Endothelial cell of umbilical vein (primary cell): ENCODE measurements at regions not wholly inside any gene's neighbourhood (a gene's known extent, or its start where the extent isn't known, plus 50 kb on each side); places are given as distances from the start of the nearest gene placed in this dataset.

ENCODE experiments used
- BruUV-seq: library from RNA; stranded (reverse); fragments of 400-500 nt; replicated peaks from 2 replicates; lab custom pipeline; 2021; lab: Mats Ljungman, UMichigan
- CTCF ChIA-PET: fragments of 300-600, 350-600 bp; sonication (Branson Sonifier 250); formaldehyde crosslinking; loops from one replicate; lab custom pipeline; 2021; ENCODE audit warnings: antibody characterized with exemption, inconsistent platforms; lab: Charles Lee
- POLR2A ChIA-PET: fragments of 300-600, 350-600 bp; sonication (Branson Sonifier 250); formaldehyde crosslinking; loops from one replicate; lab custom pipeline; 2021; ENCODE audit warnings: antibody characterized with exemption, inconsistent platforms; lab: Charles Lee
- DNase-seq: peaks from one replicate; pipeline ENCODE4 v3.0.0-alpha.2; 2011; ENCODE audit warnings: low read depth, low spot score
- FAIRE-seq: peaks from 2 replicates; lab custom pipeline; 2011; peaks lifted over from hg19 to GRCh38; lab: Jason Lieb, UNC
- H2AFZ ChIP-seq: 2 replicates; pipeline ENCODE4 v1.6.0; 2012; ENCODE audit warnings: low read depth, low read length, control low read depth, inconsistent platforms
- H3K27ac ChIP-seq: 2 replicates; pipeline ENCODE4 v1.5.1; 2011; ENCODE audit warnings: low read depth, mild to moderate bottlenecking, control low read depth, low read length, moderate library complexity; ENCODE audit not compliant: insufficient read depth
- H3K27me3 ChIP-seq, 2 experiments: 2 replicates each; pipeline versions ENCODE4 v1.6.0 to v1.6.1; 2011; ENCODE audit warnings: low read length in 2 of 2, mixed read lengths in 1 of 2; ENCODE audit not compliant: control insufficient read depth in 2 of 2, insufficient read depth in 2 of 2
- H3K36me3 ChIP-seq, 2 experiments: 2 replicates in 1 of 2; 3 replicates in 1 of 2; pipeline ENCODE4 v1.5.1; 2011; ENCODE audit warnings: low read length in 2 of 2, mild to moderate bottlenecking in 1 of 2, moderate library complexity in 1 of 2; ENCODE audit not compliant: control insufficient read depth in 2 of 2, insufficient read depth in 2 of 2; ENCODE audit errors: extremely low read depth in 1 of 2
- H3K4me1 ChIP-seq: 3 replicates; pipeline ENCODE4 v1.5.1; 2011; ENCODE audit warnings: mild to moderate bottlenecking, low read length; ENCODE audit not compliant: control insufficient read depth, insufficient read depth; ENCODE audit errors: extremely low read depth
- H3K4me2 ChIP-seq: 2 replicates; pipeline ENCODE4 v1.6.1; 2011; ENCODE audit warnings: low read length, control low read depth, mixed read lengths; ENCODE audit not compliant: insufficient read depth
- H3K4me3 ChIP-seq, 3 experiments: fragments of 200-600 bp in 1 of 3; sonication (generic), shearing (Covaris generic) in 1 of 3; replicated peaks in 1 of 3; 2 replicates each; pipeline ENCODE4 v1.5.1; 2011 to 2016; ENCODE audit warnings: control low read depth in 3 of 3, low read length in 3 of 3, mild to moderate bottlenecking in 2 of 3, inconsistent platforms in 1 of 3, low read depth in 1 of 3, moderate library complexity in 1 of 3; ENCODE audit not compliant: insufficient read depth in 1 of 3
- H3K79me2 ChIP-seq: 2 replicates; pipeline ENCODE4 v1.6.0; 2012; ENCODE audit warnings: low read length, inconsistent platforms; ENCODE audit not compliant: control insufficient read depth, insufficient read depth
- H3K9ac ChIP-seq: replicated peaks from 2 replicates; pipeline ENCODE3; 2011; ENCODE audit warnings: low read length, control low read depth; ENCODE audit not compliant: insufficient read depth; ENCODE audit errors: extremely low read depth
- H3K9me1 ChIP-seq: replicated peaks from 3 replicates; pipeline ENCODE4 v1.6.0; 2011; ENCODE audit warnings: mild to moderate bottlenecking, low read length; ENCODE audit not compliant: control insufficient read depth, insufficient read depth; ENCODE audit errors: extremely low read depth
- H3K9me3 ChIP-seq: replicated peaks from 2 replicates; pipeline ENCODE4 v1.5.1; 2012; ENCODE audit warnings: low read length, inconsistent platforms; ENCODE audit not compliant: control insufficient read depth, insufficient read depth
- H4K20me1 ChIP-seq: replicated peaks from 2 replicates; pipeline ENCODE3; 2011; ENCODE audit warnings: mild to moderate bottlenecking, low read length; ENCODE audit not compliant: control insufficient read depth, insufficient read depth; ENCODE audit errors: extremely low read depth
- EZH2 ChIP-seq: IDR thresholded peaks from 2 replicates; pipeline ENCODE4 v1.6.1; 2012; ENCODE audit warnings: borderline replicate concordance, low read depth, mild to moderate bottlenecking, moderate library complexity, low read length, inconsistent platforms; ENCODE audit not compliant: severe bottlenecking
- FOS ChIP-seq: IDR thresholded peaks from 2 replicates; pipeline ENCODE4 v1.6.1; 2011; ENCODE audit warnings: mild to moderate bottlenecking, low read length, moderate library complexity, borderline replicate concordance; ENCODE audit not compliant: insufficient read depth
- GATA2 ChIP-seq: IDR thresholded peaks from 2 replicates; pipeline ENCODE4 v1.7.0; 2011; ENCODE audit warnings: low read depth, mild to moderate bottlenecking, moderate library complexity, mixed read lengths, low read length; ENCODE audit not compliant: insufficient read length, insufficient read depth
- JUN ChIP-seq: IDR thresholded peaks from 2 replicates; pipeline ENCODE4 v1.6.1; 2011; ENCODE audit warnings: borderline replicate concordance, low read depth; ENCODE audit not compliant: insufficient read length, insufficient read depth
- MYC ChIP-seq: IDR thresholded peaks from one replicate; pipeline ENCODE4 v1.6.1; 2011; ENCODE audit warnings: mild to moderate bottlenecking, low read depth, low read length
- POLR2A ChIP-seq: IDR thresholded peaks from 2 replicates; pipeline ENCODE4 v1.6.1; 2012; ENCODE audit warnings: low read depth, mild to moderate bottlenecking, control low read depth, low read length
- POLR2AphosphoS5 ChIP-seq: IDR thresholded peaks from 2 replicates; pipeline ENCODE4 v1.6.1; 2012; ENCODE audit warnings: low read depth, mild to moderate bottlenecking, control low read depth, low read length, moderate library complexity; ENCODE audit not compliant: insufficient read depth
- dilution Hi-C: fragments of 300-500 bp; cut with MboI; formaldehyde crosslinking; loops from one replicate; pipeline ENCODE4 v1.15.0; 2019; ENCODE audit warnings: low sequenced_read_pairs; ENCODE audit not compliant: extremely low pct_ligation_motif_present
- intact Hi-C: fragments of 100-400 bp; cut with micrococcal nuclease; formaldehyde crosslinking; loops from one replicate; pipeline ENCODE4 v1.10.0; 2022
- TF ChIP-seq, protein P1 (sequence below): IDR thresholded peaks from 2 replicates; pipeline ENCODE4 v1.6.1; 2011; ENCODE audit not compliant: insufficient read depth, insufficient read length
- TF ChIP-seq, protein P2 (sequence below), 2 donors: IDR thresholded peaks; 1 replicate in 1 of 2; 2 replicates in 1 of 2; pipeline ENCODE4 v1.5.1; 2011; ENCODE audit warnings: low read length in 2 of 2, mild to moderate bottlenecking in 2 of 2, moderate library complexity in 2 of 2, control low read depth in 1 of 2, inconsistent platforms in 1 of 2, low read depth in 1 of 2; ENCODE audit not compliant: insufficient read depth in 1 of 2; ENCODE audit errors: extremely low read depth in 1 of 2

DNA sequence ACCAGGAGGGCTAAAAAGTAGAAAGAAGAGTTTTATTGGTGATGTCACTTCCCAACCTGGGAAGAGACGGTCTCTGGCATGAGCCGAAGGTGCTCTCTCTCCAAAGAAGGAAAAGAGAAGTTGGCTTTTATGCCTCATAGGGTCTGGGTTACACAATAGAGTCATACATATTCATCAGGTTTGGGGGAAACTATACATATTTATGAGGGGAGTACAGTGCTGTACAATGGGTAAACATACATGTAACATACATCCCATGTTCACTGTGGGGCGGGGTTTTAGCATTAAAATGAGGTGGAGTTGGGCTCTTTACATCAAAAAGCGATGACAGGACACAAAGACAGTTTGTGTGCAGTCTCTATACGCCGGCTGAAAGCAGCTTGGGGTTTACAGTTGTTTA, 701.7 kb downstream of the TYW1 start:
- dilution Hi-C loops (no loop called here), intact Hi-C loops (no loop called here)
- Histone ChIP-seq H4K20me1 (no peaks in the 10 kb centered on the region), H3K4me1 (no peaks in the 10 kb centered on the region), H3K4me3 (no peak overlapping the region), H3K79me2 (no peaks in the 10 kb centered on the region), H3K4me2 (no peak overlapping the region), H3K9ac (no peak overlapping the region), H2AFZ (no peak overlapping the region), H3K27me3 (no peaks in the 10 kb centered on the region), H3K9me1 (no peaks in the 10 kb centered on the region), H3K36me3 (no peaks in the 10 kb centered on the region), H3K27ac (no peak overlapping the region), H3K9me3 (peaks cover 3% of the 10 kb centered on the region)
- no peak for DNase-seq
- BruUV-seq: no TSS peak
- TF ChIP-seq JUN (no peak), POLR2A (no peak), EZH2 (no peak), MYC (no peak)
- TF ChIP-seq, protein P1, sequence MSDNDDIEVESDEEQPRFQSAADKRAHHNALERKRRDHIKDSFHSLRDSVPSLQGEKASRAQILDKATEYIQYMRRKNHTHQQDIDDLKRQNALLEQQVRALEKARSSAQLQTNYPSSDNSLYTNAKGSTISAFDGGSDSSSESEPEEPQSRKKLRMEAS: no peak
- TF ChIP-seq, protein P2, sequence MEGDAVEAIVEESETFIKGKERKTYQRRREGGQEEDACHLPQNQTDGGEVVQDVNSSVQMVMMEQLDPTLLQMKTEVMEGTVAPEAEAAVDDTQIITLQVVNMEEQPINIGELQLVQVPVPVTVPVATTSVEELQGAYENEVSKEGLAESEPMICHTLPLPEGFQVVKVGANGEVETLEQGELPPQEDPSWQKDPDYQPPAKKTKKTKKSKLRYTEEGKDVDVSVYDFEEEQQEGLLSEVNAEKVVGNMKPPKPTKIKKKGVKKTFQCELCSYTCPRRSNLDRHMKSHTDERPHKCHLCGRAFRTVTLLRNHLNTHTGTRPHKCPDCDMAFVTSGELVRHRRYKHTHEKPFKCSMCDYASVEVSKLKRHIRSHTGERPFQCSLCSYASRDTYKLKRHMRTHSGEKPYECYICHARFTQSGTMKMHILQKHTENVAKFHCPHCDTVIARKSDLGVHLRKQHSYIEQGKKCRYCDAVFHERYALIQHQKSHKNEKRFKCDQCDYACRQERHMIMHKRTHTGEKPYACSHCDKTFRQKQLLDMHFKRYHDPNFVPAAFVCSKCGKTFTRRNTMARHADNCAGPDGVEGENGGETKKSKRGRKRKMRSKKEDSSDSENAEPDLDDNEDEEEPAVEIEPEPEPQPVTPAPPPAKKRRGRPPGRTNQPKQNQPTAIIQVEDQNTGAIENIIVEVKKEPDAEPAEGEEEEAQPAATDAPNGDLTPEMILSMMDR (IDR thresholded peaks at IDR 0.05; ENCODE audit: extremely low read depth in 1 of 2, insufficient read depth in 1 of 2, low read depth in 1 of 2, low read length in 2 of 2): no peak
- CTCF ChIA-PET: no interaction called here
- POLR2A ChIA-PET: no interaction called here
- no peak for FAIRE-seq

DNA sequence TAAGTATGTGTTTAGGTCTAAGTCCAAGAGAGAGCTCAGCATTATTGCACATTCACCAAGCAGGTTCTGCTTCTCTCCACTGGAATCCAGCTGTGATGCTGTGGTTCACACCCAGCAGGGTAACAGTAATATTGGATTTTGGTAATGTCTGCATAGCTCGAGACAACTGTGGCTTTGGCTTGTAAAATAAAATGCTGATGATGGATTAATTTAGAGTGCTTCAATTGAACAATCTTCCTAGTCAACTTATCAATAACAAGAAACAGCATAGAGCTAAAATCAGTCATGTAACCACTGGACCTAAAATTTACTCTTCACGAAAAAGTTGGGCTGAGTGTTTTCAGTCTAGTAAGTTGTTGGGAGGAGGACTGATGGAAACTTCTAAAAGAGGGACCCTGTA, 709.2 kb downstream of the TYW1 start:
- H3K9ac ChIP-seq: no peak overlapping the region
- H3K4me1 ChIP-seq: no peaks in the 10 kb centered on the region
- H3K36me3 ChIP-seq: no peaks in the 10 kb centered on the region
- FAIRE-seq (no peak), DNase-seq (no peak)
- intact Hi-C loops: no loop called here
- TF ChIP-seq FOS (no peak), MYC (no peak), EZH2 (no peak), POLR2A (no peak), GATA2 (no peak), JUN (no peak), POLR2AphosphoS5 (no peak)
- TF ChIP-seq, protein P2 (IDR thresholded peaks at IDR 0.05; ENCODE audit: extremely low read depth in 1 of 2, insufficient read depth in 1 of 2, low read depth in 1 of 2, low read length in 2 of 2): no peak
- TF ChIP-seq, protein P1: no peak
- H3K27ac ChIP-seq: no peak overlapping the region
- no TSS peak for BruUV-seq
- no peak overlapping the region for H3K4me3 ChIP-seq
- H3K27me3 ChIP-seq: no peaks in the 10 kb centered on the region
- H3K9me3 ChIP-seq: peaks cover 2% of the 10 kb centered on the region
- H4K20me1 ChIP-seq: no peaks in the 10 kb centered on the region
- dilution Hi-C loops: no loop called here
- no peak overlapping the region for H2AFZ ChIP-seq
- ChIA-PET CTCF (no interaction called here), POLR2A (no interaction called here)
- no peaks in the 10 kb centered on the region for H3K9me1 ChIP-seq
- H3K79me2 ChIP-seq: no peaks in the 10 kb centered on the region
- H3K4me2 ChIP-seq: no peak overlapping the region
